SK-N-MC (cell line): ENCODE measurements at regions not wholly inside any gene's neighbourhood (a gene's known extent, or its start where the extent isn't known, plus 50 kb on each side); places are given as distances from the start of the nearest gene placed in this dataset.

Experiments
- EZH2 ChIP-seq: fragments of 200-600 bp; sonication (generic); IDR thresholded peaks from one replicate; pipeline ENCODE4 v1.6.1; 2017; ENCODE audit warnings: antibody characterized with exemption
- POLR2AphosphoS5 ChIP-seq: IDR thresholded peaks from 2 replicates; pipeline ENCODE4 v1.6.1; 2012; ENCODE audit warnings: mild to moderate bottlenecking, low read depth, low read length, borderline replicate concordance

DNA sequence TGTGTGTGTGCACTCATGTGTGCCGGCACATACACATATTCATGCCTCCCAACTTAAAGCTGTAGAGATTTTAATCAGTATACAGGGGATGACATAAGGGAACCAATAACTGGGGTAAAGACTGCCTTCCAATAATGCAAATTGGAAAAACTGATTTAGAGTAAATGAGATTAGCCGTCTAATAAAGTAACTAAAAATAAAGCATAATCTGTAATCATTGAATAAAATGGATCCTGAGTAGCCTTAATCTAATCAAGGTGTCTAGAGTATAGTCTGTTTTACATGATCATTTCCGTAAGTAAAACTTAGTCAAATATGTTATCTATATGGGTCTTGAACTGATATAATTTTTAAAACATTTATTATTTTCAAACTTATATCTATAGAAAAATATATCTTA lies 925.8 kb downstream of the FSTL5 start:
- TF ChIP-seq POLR2AphosphoS5 (no peak), EZH2 (no peak)
